WERI-Rb-1 (cell line): ENCODE measurements at regions not wholly inside any gene's neighbourhood (a gene's known extent, or its start where the extent isn't known, plus 50 kb on each side); places are given as distances from the start of the nearest gene placed in this dataset.

ENCODE experiments used
- DNase-seq: peaks from one replicate; pipeline ENCODE4 v3.0.0-alpha.2; 2020
- H3K27ac ChIP-seq: fragments of 250-450 bp; sonication (Bioruptor Pico); 2 replicates; pipeline ENCODE4 v1.5.1; 2020; ENCODE audit warnings: mild to moderate bottlenecking, moderate library complexity
- H3K27me3 ChIP-seq: fragments of 250-450 bp; sonication (Bioruptor Pico); 2 replicates; pipeline ENCODE4 v1.5.1; 2021; ENCODE audit warnings: mild to moderate bottlenecking, low read depth, moderate library complexity; ENCODE audit not compliant: insufficient read depth, severe bottlenecking
- H3K36me3 ChIP-seq: fragments of 250-450 bp; sonication (Bioruptor Pico); 2 replicates; pipeline ENCODE4 v1.5.1; 2020; ENCODE audit warnings: mild to moderate bottlenecking, moderate library complexity
- H3K4me3 ChIP-seq: 2 replicates; pipeline ENCODE4 v1.5.1; 2011; ENCODE audit warnings: low read depth, mild to moderate bottlenecking, control low read depth, low read length
- H3K9me3 ChIP-seq: fragments of 250-450 bp; sonication (Bioruptor Pico); 2 replicates; pipeline ENCODE4 v1.5.1; 2021; ENCODE audit warnings: mild to moderate bottlenecking, moderate library complexity; ENCODE audit not compliant: severe bottlenecking
- CTCF ChIP-seq: IDR thresholded peaks from 2 replicates; pipeline ENCODE4 v1.5.1; 2011; ENCODE audit warnings: low read depth, mild to moderate bottlenecking, control low read depth, inconsistent platforms, low read length

GRCh38 chr10:131675104-131675503 lies 225.7 kb upstream of the PPP2R2D start:
- H3K4me3 ChIP-seq, result no peak overlapping the region
- no peak for DNase-seq
- no peaks in the 10 kb centered on the region for H3K27me3 ChIP-seq
- H3K36me3 ChIP-seq, result no peaks in the 10 kb centered on the region
- peaks cover 2% of the 10 kb centered on the region for H3K9me3 ChIP-seq
- TF ChIP-seq CTCF, result no peak
- no peak overlapping the region for H3K27ac ChIP-seq

- Histone ChIP-seq H3K4me3 (no peak overlapping the region), H3K27ac (no peak overlapping the region), H3K27me3 (no peaks in the 10 kb centered on the region), H3K36me3 (no peaks in the 10 kb centered on the region), H3K9me3 (peaks cover 2% of the 10 kb centered on the region)
- no peak for TF ChIP-seq CTCF
- DNase-seq, result no peak
Observed at GRCh38 chr10:131676046-131676799, 224.6 kb upstream of the PPP2R2D start.

GRCh38 chr10:131676800-131677421 lies 223.9 kb upstream of the PPP2R2D start:
- no peak for DNase-seq
- TF ChIP-seq CTCF, result no peak
- Histone ChIP-seq H3K27ac (no peak overlapping the region), H3K27me3 (no peaks in the 10 kb centered on the region), H3K4me3 (no peak overlapping the region), H3K36me3 (no peaks in the 10 kb centered on the region), H3K9me3 (peaks cover 2% of the 10 kb centered on the region)

GRCh38 chr10:131677671-131678070 lies 223.1 kb upstream of the PPP2R2D start:
- no peak for TF ChIP-seq CTCF
- Histone ChIP-seq H3K36me3 (no peaks in the 10 kb centered on the region), H3K9me3 (no peaks in the 10 kb centered on the region), H3K27ac (no peak overlapping the region), H3K4me3 (no peak overlapping the region), H3K27me3 (no peaks in the 10 kb centered on the region)
- no peak for DNase-seq

- no peak for DNase-seq
- H3K9me3 ChIP-seq, result no peaks in the 10 kb centered on the region
- no peaks in the 10 kb centered on the region for H3K36me3 ChIP-seq
- H3K27ac ChIP-seq, result no peak overlapping the region
- H3K27me3 ChIP-seq, result no peaks in the 10 kb centered on the region
- no peak for TF ChIP-seq CTCF
- H3K4me3 ChIP-seq, result no peak overlapping the region
Observed at GRCh38 chr10:131678171-131678570, 222.6 kb upstream of the PPP2R2D start.
